ENCODE measurements at regions not wholly inside any gene's neighbourhood (a gene's known extent, or its start where the extent isn't known, plus 50 kb on each side); places are given as distances from the start of the nearest gene placed in this dataset.

DNA sequence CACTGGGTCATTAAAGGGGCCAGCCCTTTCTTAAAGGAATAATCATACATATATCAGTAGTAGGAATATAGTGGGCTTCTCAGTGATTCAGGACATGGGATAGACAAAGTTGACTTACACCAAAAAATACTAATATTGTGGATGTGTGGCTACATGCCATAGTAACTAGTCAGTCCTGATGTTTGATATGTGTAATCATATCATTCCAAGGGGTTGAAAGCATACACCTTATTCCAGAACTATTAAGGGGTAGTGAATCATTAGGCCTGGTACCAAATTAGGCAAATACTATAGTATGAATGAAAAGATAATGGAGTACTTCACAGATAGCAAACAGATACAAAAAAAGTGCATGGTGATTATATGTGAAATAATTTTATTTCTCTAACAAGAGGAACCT is 814.9 kb upstream of the NRXN1 start:
- H3K4me1 ChIP-seq (ENCODE audit: control insufficient read depth in 2 of 2, insufficient read depth in 2 of 2, low read length in 2 of 2), result no peaks in the 10 kb centered on the region

GRCh38 chr2:51846018-51846417 is 814.1 kb upstream of the NRXN1 start:
- Histone ChIP-seq H3K4me3 (ENCODE audit: low read length in 2 of 2) (no peak overlapping the region), H3K4me1 (ENCODE audit: control insufficient read depth in 2 of 2, insufficient read depth in 2 of 2, low read length in 2 of 2) (no peaks in the 10 kb centered on the region), H3K9me3 (ENCODE audit: control insufficient read depth in 2 of 2, insufficient read depth in 1 of 2, low read length in 1 of 2) (no peaks in the 10 kb centered on the region), H3K36me3 (ENCODE audit: control insufficient read depth in 2 of 2, insufficient read depth in 2 of 2, low read length in 1 of 2) (no peaks in the 10 kb centered on the region), H3K27me3 (ENCODE audit: control insufficient read depth in 2 of 2, insufficient read depth in 1 of 2, low read length in 1 of 2) (no peaks in the 10 kb centered on the region), H3K27ac (ENCODE audit: low read depth in 1 of 2, low read length in 1 of 2) (no peak overlapping the region)
- no peak for DNase-seq (ENCODE audit: low read depth in 6 of 9, low spot score in 9 of 9)

More for the DNA sequence above, 814.9 kb upstream of the NRXN1 start:
- no peaks in the 10 kb centered on the region for H3K36me3 ChIP-seq (ENCODE audit: control insufficient read depth in 2 of 2, insufficient read depth in 2 of 2, low read length in 1 of 2)
- DNase-seq (ENCODE audit: low read depth in 6 of 9, low spot score in 9 of 9), result no peak
- no peaks in the 10 kb centered on the region for H3K27me3 ChIP-seq (ENCODE audit: control insufficient read depth in 2 of 2, insufficient read depth in 1 of 2, low read length in 1 of 2)
- H3K9me3 ChIP-seq (ENCODE audit: control insufficient read depth in 2 of 2, insufficient read depth in 1 of 2, low read length in 1 of 2), result no peaks in the 10 kb centered on the region
- no peak overlapping the region for H3K27ac ChIP-seq (ENCODE audit: low read depth in 1 of 2, low read length in 1 of 2)
- H3K4me3 ChIP-seq (ENCODE audit: low read length in 2 of 2), result no peak overlapping the region

DNA sequence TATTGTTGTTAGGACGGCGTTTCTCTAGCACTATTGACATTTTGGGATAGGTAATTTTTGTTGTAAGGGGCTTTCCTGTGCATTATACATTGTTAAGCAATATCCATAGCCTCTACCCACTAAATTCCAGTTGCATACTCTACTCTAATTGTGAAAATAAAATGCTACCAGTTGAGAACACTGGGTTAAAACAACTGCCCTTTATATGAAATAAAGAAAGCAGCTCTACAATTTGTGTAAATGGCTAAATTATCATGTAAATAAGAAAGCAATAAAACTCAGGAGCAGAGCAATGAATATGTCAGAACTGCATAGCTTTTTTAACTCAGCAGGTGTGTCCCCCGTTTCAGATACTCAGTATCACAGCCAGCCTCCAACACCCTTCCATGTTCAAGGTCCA is 812.7 kb upstream of the NRXN1 start:
- no peaks in the 10 kb centered on the region for H3K9me3 ChIP-seq (ENCODE audit: control insufficient read depth in 2 of 2, insufficient read depth in 1 of 2, low read length in 1 of 2)
- H3K36me3 ChIP-seq (ENCODE audit: control insufficient read depth in 2 of 2, insufficient read depth in 2 of 2, low read length in 1 of 2), result no peaks in the 10 kb centered on the region
- DNase-seq (ENCODE audit: low read depth in 6 of 9, low spot score in 9 of 9), result no peak
- H3K4me3 ChIP-seq (ENCODE audit: low read length in 2 of 2), result no peak overlapping the region
- no peaks in the 10 kb centered on the region for H3K4me1 ChIP-seq (ENCODE audit: control insufficient read depth in 2 of 2, insufficient read depth in 2 of 2, low read length in 2 of 2)
- no peaks in the 10 kb centered on the region for H3K27me3 ChIP-seq (ENCODE audit: control insufficient read depth in 2 of 2, insufficient read depth in 1 of 2, low read length in 1 of 2)
- 78% methylated on average over 3 of the region's 3 CpGs for WGBS
- no peak overlapping the region for H3K27ac ChIP-seq (ENCODE audit: low read depth in 1 of 2, low read length in 1 of 2)

DNA sequence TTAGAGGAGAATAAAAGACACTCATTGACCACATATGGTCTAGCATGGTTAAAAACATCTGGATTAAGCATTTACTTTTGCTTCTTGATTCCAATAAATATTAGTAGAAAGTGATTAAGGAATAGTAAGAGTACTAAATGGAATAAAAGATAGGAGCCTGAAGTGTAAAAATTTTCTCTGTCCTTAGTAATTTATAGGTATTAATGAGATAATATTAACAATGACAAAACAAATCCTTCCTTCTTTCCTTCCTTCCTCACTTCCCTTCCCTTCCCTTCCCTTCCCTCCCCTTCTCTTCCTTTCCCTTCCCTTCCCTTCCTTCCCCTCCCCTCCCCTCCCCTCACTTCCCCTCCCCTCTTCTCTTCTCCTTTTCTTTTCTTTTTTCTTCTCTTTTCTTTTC is 797.5 kb upstream of the NRXN1 start:
- DNase-seq (ENCODE audit: low read depth in 6 of 9, low spot score in 9 of 9), result no peak
- Histone ChIP-seq H3K9me3 (ENCODE audit: control insufficient read depth in 2 of 2, insufficient read depth in 1 of 2, low read length in 1 of 2) (no peaks in the 10 kb centered on the region), H3K27me3 (ENCODE audit: control insufficient read depth in 2 of 2, insufficient read depth in 1 of 2, low read length in 1 of 2) (no peaks in the 10 kb centered on the region), H3K4me1 (ENCODE audit: control insufficient read depth in 2 of 2, insufficient read depth in 2 of 2, low read length in 2 of 2) (no peaks in the 10 kb centered on the region), H3K4me3 (ENCODE audit: low read length in 2 of 2) (no peak overlapping the region), H3K36me3 (ENCODE audit: control insufficient read depth in 2 of 2, insufficient read depth in 2 of 2, low read length in 1 of 2) (no peaks in the 10 kb centered on the region), H3K27ac (ENCODE audit: low read depth in 1 of 2, low read length in 1 of 2) (no peak overlapping the region)

- H3K4me3 ChIP-seq (ENCODE audit: low read length in 2 of 2), result no peak overlapping the region
- WGBS, result 47% methylated on average over 1 of the region's 1 CpG
- DNase-seq (ENCODE audit: low read depth in 6 of 9, low spot score in 9 of 9), result no peak
These were observed 793.9 kb upstream of the NRXN1 start for GRCh38 chr2:51825823-51826222.

DNA sequence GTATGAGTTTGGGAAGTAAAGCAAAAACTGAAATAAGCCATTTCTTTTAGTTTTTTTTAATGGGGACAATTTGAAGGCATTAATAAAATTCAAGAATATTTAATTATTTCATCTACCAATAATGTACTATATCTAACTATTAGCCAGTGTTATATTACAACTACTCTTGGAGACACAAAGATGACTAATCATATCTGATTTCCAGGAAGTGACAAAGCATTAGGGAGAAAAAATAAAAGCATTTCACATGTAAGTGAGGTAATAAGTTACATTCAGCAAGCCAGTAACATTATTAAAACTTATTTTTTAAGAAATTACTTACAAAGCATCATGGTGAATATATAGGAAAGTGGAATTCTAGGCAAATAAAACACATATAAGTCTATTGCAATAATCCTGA is 781.3 kb upstream of the NRXN1 start:
- Histone ChIP-seq H3K36me3 (ENCODE audit: control insufficient read depth in 2 of 2, insufficient read depth in 2 of 2, low read length in 1 of 2) (no peaks in the 10 kb centered on the region), H3K4me1 (ENCODE audit: control insufficient read depth in 2 of 2, insufficient read depth in 2 of 2, low read length in 2 of 2) (no peaks in the 10 kb centered on the region), H3K9me3 (ENCODE audit: control insufficient read depth in 2 of 2, insufficient read depth in 1 of 2, low read length in 1 of 2) (no peaks in the 10 kb centered on the region), H3K27ac (ENCODE audit: low read depth in 1 of 2, low read length in 1 of 2) (no peak overlapping the region), H3K4me3 (ENCODE audit: low read length in 2 of 2) (no peak overlapping the region), H3K27me3 (ENCODE audit: control insufficient read depth in 2 of 2, insufficient read depth in 1 of 2, low read length in 1 of 2) (no peaks in the 10 kb centered on the region)
- no peak for DNase-seq (ENCODE audit: low read depth in 6 of 9, low spot score in 9 of 9)

More at GRCh38 chr2:51825823-51826222, 793.9 kb upstream of the NRXN1 start:
- no peaks in the 10 kb centered on the region for H3K27me3 ChIP-seq (ENCODE audit: control insufficient read depth in 2 of 2, insufficient read depth in 1 of 2, low read length in 1 of 2)
- H3K9me3 ChIP-seq (ENCODE audit: control insufficient read depth in 2 of 2, insufficient read depth in 1 of 2, low read length in 1 of 2), result no peaks in the 10 kb centered on the region
- H3K36me3 ChIP-seq (ENCODE audit: control insufficient read depth in 2 of 2, insufficient read depth in 2 of 2, low read length in 1 of 2), result no peaks in the 10 kb centered on the region
- H3K4me1 ChIP-seq (ENCODE audit: control insufficient read depth in 2 of 2, insufficient read depth in 2 of 2, low read length in 2 of 2), result no peaks in the 10 kb centered on the region
- H3K27ac ChIP-seq (ENCODE audit: low read depth in 1 of 2, low read length in 1 of 2), result no peak overlapping the region

DNA sequence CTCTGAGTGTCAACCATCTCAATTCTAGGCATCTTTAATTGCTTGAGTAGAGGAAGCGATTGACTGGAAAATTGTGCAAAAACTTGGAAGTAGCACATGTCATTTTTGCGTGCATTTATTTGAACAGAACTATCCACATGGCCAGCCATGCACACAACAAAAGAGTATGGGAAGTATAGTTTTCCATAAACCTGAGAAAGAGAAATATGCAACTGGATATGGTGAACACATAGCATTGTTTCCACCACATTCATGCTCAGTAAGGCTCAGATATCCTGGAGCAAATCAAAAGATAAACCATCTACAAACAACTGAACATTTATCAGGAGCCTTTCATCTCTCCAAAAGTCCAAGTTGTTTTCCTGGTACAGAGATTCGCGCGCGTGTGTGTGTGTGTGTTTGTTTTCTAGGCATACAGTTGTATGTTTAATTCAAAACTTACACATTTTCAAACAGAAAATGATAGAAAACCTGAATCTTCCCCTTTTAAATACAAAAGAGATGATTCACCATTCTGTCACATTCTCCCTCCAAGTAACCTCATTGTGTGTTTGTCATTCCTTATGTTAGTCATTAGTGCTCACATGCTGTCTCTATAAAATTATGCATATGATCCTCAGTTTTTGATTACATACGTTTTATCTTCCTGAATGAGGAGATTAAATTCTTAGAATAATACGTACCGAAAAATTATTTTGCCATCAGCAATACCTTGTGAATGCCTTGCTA is 780.4 kb upstream of the NRXN1 start:
- 75% methylated on average over 9 of the region's 9 CpGs for WGBS

DNA sequence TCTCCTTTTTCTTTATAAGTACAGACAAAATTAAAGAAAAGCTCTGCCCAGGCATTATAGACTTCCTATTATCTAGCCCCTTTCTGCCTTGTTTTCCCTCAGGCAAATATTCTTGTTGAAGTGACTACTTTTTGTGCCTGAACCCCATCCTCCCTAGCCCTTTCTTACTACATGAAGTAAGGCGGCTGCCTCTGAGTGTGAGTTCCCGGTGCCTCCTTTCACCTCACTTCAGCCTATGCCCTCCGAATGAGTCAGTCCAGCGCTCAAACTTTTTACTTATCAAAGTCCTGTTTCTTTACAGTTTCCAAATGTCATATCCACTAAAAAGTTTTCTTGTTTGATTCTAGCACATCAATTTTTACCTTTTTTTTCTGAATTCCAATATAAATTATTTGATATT is 778.3 kb upstream of the NRXN1 start:
- no peaks in the 10 kb centered on the region for H3K27me3 ChIP-seq (ENCODE audit: control insufficient read depth in 2 of 2, insufficient read depth in 1 of 2, low read length in 1 of 2)
- H3K9me3 ChIP-seq (ENCODE audit: control insufficient read depth in 2 of 2, insufficient read depth in 1 of 2, low read length in 1 of 2), result no peaks in the 10 kb centered on the region
- no peak overlapping the region for H3K27ac ChIP-seq (ENCODE audit: low read depth in 1 of 2, low read length in 1 of 2)
- H3K36me3 ChIP-seq (ENCODE audit: control insufficient read depth in 2 of 2, insufficient read depth in 2 of 2, low read length in 1 of 2), result no peaks in the 10 kb centered on the region
- H3K4me1 ChIP-seq (ENCODE audit: control insufficient read depth in 2 of 2, insufficient read depth in 2 of 2, low read length in 2 of 2), result no peaks in the 10 kb centered on the region
- no peak overlapping the region for H3K4me3 ChIP-seq (ENCODE audit: low read length in 2 of 2)
- 97% methylated on average over 4 of the region's 4 CpGs for WGBS
- DNase-seq (ENCODE audit: low read depth in 6 of 9, low spot score in 9 of 9), result no peak

More for the DNA sequence above, 780.4 kb upstream of the NRXN1 start:
- H3K4me1 ChIP-seq (ENCODE audit: control insufficient read depth in 2 of 2, insufficient read depth in 2 of 2, low read length in 2 of 2), result no peaks in the 10 kb centered on the region
- H3K4me3 ChIP-seq (ENCODE audit: low read length in 2 of 2), result no peak overlapping the region
- no peaks in the 10 kb centered on the region for H3K27me3 ChIP-seq (ENCODE audit: control insufficient read depth in 2 of 2, insufficient read depth in 1 of 2, low read length in 1 of 2)
- no peaks in the 10 kb centered on the region for H3K9me3 ChIP-seq (ENCODE audit: control insufficient read depth in 2 of 2, insufficient read depth in 1 of 2, low read length in 1 of 2)
- no peaks in the 10 kb centered on the region for H3K36me3 ChIP-seq (ENCODE audit: control insufficient read depth in 2 of 2, insufficient read depth in 2 of 2, low read length in 1 of 2)
- no peak for DNase-seq (ENCODE audit: low read depth in 6 of 9, low spot score in 9 of 9)
- H3K27ac ChIP-seq (ENCODE audit: low read depth in 1 of 2, low read length in 1 of 2), result no peak overlapping the region

GRCh38 chr2:51807229-51807628 is 775.3 kb upstream of the NRXN1 start:
- Histone ChIP-seq H3K4me1 (ENCODE audit: control insufficient read depth in 2 of 2, insufficient read depth in 2 of 2, low read length in 2 of 2) (no peaks in the 10 kb centered on the region), H3K27me3 (ENCODE audit: control insufficient read depth in 2 of 2, insufficient read depth in 1 of 2, low read length in 1 of 2) (no peaks in the 10 kb centered on the region), H3K4me3 (ENCODE audit: low read length in 2 of 2) (no peak overlapping the region), H3K27ac (ENCODE audit: low read depth in 1 of 2, low read length in 1 of 2) (no peak overlapping the region), H3K9me3 (ENCODE audit: control insufficient read depth in 2 of 2, insufficient read depth in 1 of 2, low read length in 1 of 2) (no peaks in the 10 kb centered on the region), H3K36me3 (ENCODE audit: control insufficient read depth in 2 of 2, insufficient read depth in 2 of 2, low read length in 1 of 2) (no peaks in the 10 kb centered on the region)
- no peak for DNase-seq (ENCODE audit: low read depth in 6 of 9, low spot score in 9 of 9)
- WGBS, result 92% methylated on average over 4 of the region's 4 CpGs
